Thoracic aorta (tissue), 2 donors: ENCODE measurements at regions not wholly inside any gene's neighbourhood (a gene's known extent, or its start where the extent isn't known, plus 50 kb on each side); places are given as distances from the start of the nearest gene placed in this dataset.
"Not testable (repeated sequence)": the region's sequence is repeated elsewhere in the genome, so short reads cannot be mapped to it uniquely, and the experiment has no call there.

Experiments used
- ATAC-seq: fragments of 150-250 bp; one replicate; pipeline ENCODE4 v1.8.0; 2017; ENCODE audit warnings: low read depth; ENCODE audit not compliant: insufficient number of reproducible peaks, low FRiP score
- DNase-seq: peaks from one replicate; pipeline ENCODE4 v3.0.0-alpha.2; 2020; ENCODE audit warnings: low spot score
- H3K27ac ChIP-seq, 2 donors: fragments of 200-600 bp; sonication (generic); 1 replicate in 1 of 2; 2 replicates in 1 of 2; pipeline ENCODE4 v1.5.1; 2016; ENCODE audit warnings: mild to moderate bottlenecking in 2 of 2, moderate library complexity in 2 of 2
- H3K27me3 ChIP-seq: fragments of 200-600 bp; sonication (generic); replicated peaks from 2 replicates; pipeline ENCODE4 v1.6.0; 2016; ENCODE audit warnings: mild to moderate bottlenecking; ENCODE audit not compliant: insufficient read depth
- H3K36me3 ChIP-seq: fragments of 200-600 bp; sonication (generic); one replicate; pipeline ENCODE4 v1.5.1; 2016
- H3K4me1 ChIP-seq, 2 donors: fragments of 200-600 bp; sonication (generic); 1 replicate in 1 of 2; 2 replicates in 1 of 2; pipeline versions ENCODE4 v1.5.1 to v1.6.0; 2016; ENCODE audit warnings: low read depth in 2 of 2, mild to moderate bottlenecking in 1 of 2; ENCODE audit not compliant: control insufficient read depth in 1 of 2
- H3K4me3 ChIP-seq: fragments of 200-600 bp; sonication (generic); 2 replicates; pipeline ENCODE4 v1.5.1; 2016; ENCODE audit warnings: mild to moderate bottlenecking
- H3K9me3 ChIP-seq: fragments of 200-600 bp; sonication (generic); 2 replicates; pipeline ENCODE4 v1.5.1; 2016
- CTCF ChIP-seq: fragments of 200-600 bp; sonication (generic); IDR thresholded peaks from one replicate; pipeline ENCODE4 v1.5.1; 2019; ENCODE audit warnings: antibody characterized with exemption

GRCh38 chr12:45522227-45522626 lies 207.3 kb upstream of the ARID2 start:
- no peak for ATAC-seq
- H3K4me3 ChIP-seq: no peak overlapping the region
- no peak for DNase-seq

DNA sequence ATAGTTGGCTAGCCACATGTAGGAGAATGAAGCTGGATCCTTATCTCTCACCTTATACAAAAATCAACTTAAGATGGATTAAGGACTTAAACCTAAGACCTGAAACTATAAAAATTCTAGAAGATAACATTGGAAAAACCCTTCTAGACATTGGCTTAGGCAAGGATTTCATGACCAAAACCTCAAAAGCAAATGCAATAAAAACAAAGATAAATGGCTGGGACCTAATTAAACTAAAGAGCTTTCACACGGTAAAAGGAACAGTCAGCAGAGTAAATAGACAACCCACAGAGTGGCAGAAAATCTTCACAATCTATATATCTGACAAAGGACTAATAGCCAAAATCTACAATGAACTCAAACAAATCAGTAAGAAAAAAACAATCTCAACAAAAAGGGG lies 202.7 kb upstream of the ARID2 start:
- not testable (repeated sequence) for H3K4me1 ChIP-seq, H3K36me3 ChIP-seq, H3K9me3 ChIP-seq, H3K4me3 ChIP-seq, H3K27ac ChIP-seq, ATAC-seq, H3K27me3 ChIP-seq, DNase-seq

More at GRCh38 chr12:45522227-45522626, 207.3 kb upstream of the ARID2 start:
- Histone ChIP-seq H3K27ac (no peak overlapping the region), H3K4me1 (no peaks in the 10 kb centered on the region), H3K27me3 (no peaks in the 10 kb centered on the region), H3K9me3 (no peaks in the 10 kb centered on the region), H3K36me3 (no peaks in the 10 kb centered on the region)
- no peak for TF ChIP-seq CTCF

- Histone ChIP-seq H3K27ac (no peak overlapping the region), H3K4me1 (no peaks in the 10 kb centered on the region), H3K9me3 (no peaks in the 10 kb centered on the region), H3K4me3 (no peak overlapping the region), H3K36me3 (no peaks in the 10 kb centered on the region), H3K27me3 (no peaks in the 10 kb centered on the region)
- DNase-seq: no peak
- TF ChIP-seq CTCF: no peak
- ATAC-seq: no peak
Observed at GRCh38 chr12:45532113-45532512, 197.4 kb upstream of the ARID2 start.

DNA sequence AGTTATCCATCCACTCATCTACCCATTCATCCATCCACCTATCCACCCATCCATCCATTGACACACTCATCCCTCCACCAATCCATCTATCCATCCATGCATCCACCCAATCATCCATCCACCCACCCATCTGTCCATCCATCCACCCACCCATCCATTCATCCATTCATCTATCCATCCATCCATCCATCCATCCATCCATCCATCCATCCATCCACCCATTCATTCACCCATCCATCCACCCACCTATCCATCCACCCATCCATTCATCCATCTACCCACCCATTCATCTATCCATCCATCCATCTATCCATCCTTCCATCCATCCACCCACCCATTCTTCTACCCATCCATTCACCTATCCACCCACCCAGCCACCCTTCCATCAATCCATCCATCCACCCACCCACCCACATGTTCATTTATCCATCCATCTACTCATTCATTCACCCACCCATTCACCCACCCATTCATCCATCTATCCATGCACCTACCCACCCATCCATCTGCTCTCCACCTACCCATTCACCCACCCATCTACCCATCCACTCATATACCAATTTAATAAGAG lies 193.8 kb upstream of the ARID2 start:
- Histone ChIP-seq H3K36me3 (no peaks in the 10 kb centered on the region), H3K4me3 (no peak overlapping the region), H3K27ac (no peak overlapping the region), H3K27me3 (no peaks in the 10 kb centered on the region), H3K4me1 (no peaks in the 10 kb centered on the region), H3K9me3 (no peaks in the 10 kb centered on the region)
- ATAC-seq (no peak), DNase-seq (no peak)
- TF ChIP-seq CTCF: no peak

DNA sequence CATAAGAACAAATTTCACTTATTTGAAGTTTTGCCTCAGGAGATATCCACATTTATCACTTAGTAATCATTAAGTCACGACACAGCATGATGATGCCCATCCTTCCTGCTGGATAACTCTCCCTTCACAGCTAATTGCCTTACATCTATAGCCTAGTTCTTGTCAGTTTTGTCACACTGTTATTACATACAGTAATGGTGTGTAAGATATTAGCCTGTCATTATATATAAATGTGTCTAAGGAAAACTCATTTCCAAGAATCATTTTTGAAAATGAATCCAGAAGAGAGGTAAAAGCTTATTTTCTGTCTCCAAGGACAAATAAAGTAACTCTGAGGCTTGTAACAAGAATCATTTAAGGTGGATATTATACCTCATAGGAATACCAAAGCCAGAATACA lies 193.2 kb upstream of the ARID2 start:
- no peak overlapping the region for H3K27ac ChIP-seq
- no peak for TF ChIP-seq CTCF
- H3K4me3 ChIP-seq: no peak overlapping the region
- no peaks in the 10 kb centered on the region for H3K9me3 ChIP-seq
- no peak for ATAC-seq
- H3K36me3 ChIP-seq: no peaks in the 10 kb centered on the region
- H3K27me3 ChIP-seq: no peaks in the 10 kb centered on the region
- DNase-seq: no peak
- H3K4me1 ChIP-seq: no peaks in the 10 kb centered on the region

GRCh38 chr12:45540661-45541341 lies 188.7 kb upstream of the ARID2 start:
- no peak for TF ChIP-seq CTCF
- Histone ChIP-seq H3K27ac (no peak overlapping the region), H3K4me1 (no peaks in the 10 kb centered on the region), H3K4me3 (no peak overlapping the region), H3K27me3 (no peaks in the 10 kb centered on the region), H3K9me3 (no peaks in the 10 kb centered on the region), H3K36me3 (no peaks in the 10 kb centered on the region)
- no peak for DNase-seq
- ATAC-seq: no peak
